B cell (primary cell): ENCODE measurements at regions not wholly inside any gene's neighbourhood (a gene's known extent, or its start where the extent isn't known, plus 50 kb on each side); places are given as distances from the start of the nearest gene placed in this dataset.

Source experiments
- ATAC-seq: fragments of 200-7000 bp; cut with Tn5 transposase; one replicate; pipeline ENCODE4 v1.10.0; 2021; ENCODE audit warnings: low read depth, mild to moderate bottlenecking, moderate number of reproducible peaks, moderate library complexity
- CTCF ChIA-PET: fragments of 350-600 bp; sonication (Branson Sonifier 250); formaldehyde crosslinking; loops from one replicate; lab custom pipeline; 2021; ENCODE audit warnings: antibody characterized with exemption, inconsistent platforms; lab: Charles Lee
- POLR2A ChIA-PET: fragments of 350-600 bp; sonication (Branson Sonifier 250); formaldehyde crosslinking; loops from one replicate; lab custom pipeline; 2021; ENCODE audit warnings: antibody characterized with exemption; lab: Charles Lee
- DNase-seq: peaks from one replicate; pipeline ENCODE4 v3.0.0; 2013
- H2AFZ ChIP-seq: 2 replicates; pipeline ENCODE4 v1.6.1; 2012; ENCODE audit warnings: mild to moderate bottlenecking, low read depth, low read length; ENCODE audit not compliant: insufficient read depth, poor library complexity, severe bottlenecking
- H3K27ac ChIP-seq, 2 donors: 1 replicate in 1 of 2; 2 replicates in 1 of 2; pipeline ENCODE4 v1.5.1; 2012 to 2013; ENCODE audit warnings: low read length in 2 of 2, mild to moderate bottlenecking in 2 of 2, moderate library complexity in 1 of 2
- H3K27me3 ChIP-seq, 4 experiments: fragments of 200-600 bp in 1 of 4; sonication (generic) in 1 of 4; replicated peaks in 1 of 4; 1 replicate in 2 of 4; 2 replicates in 2 of 4; pipeline versions ENCODE4 v1.6.1 to v1.7.0; 2013 to 2016; ENCODE audit warnings: low read length in 3 of 4, mild to moderate bottlenecking in 2 of 4, mixed read lengths in 1 of 4, moderate library complexity in 1 of 4; ENCODE audit not compliant: insufficient read depth in 4 of 4, control insufficient read depth in 3 of 4; ENCODE audit errors: control extremely low read depth in 1 of 4
- H3K36me3 ChIP-seq, 2 experiments: replicated peaks in 1 of 2; 1 replicate in 1 of 2; 2 replicates in 1 of 2; pipeline versions ENCODE4 v1.6.1 to v1.7.1; 2013; ENCODE audit warnings: low read length in 1 of 2; ENCODE audit not compliant: insufficient read depth in 2 of 2, control insufficient read depth in 1 of 2; ENCODE audit errors: control extremely low read depth in 1 of 2, extremely low read depth in 1 of 2
- H3K4me1 ChIP-seq, 2 donors: fragments of 200-600 bp in 1 of 2; sonication (generic) in 1 of 2; 1 replicate in 1 of 2; 2 replicates in 1 of 2; pipeline versions ENCODE4 v1.5.1 to v1.6.1; 2013 to 2017; ENCODE audit warnings: low read length in 2 of 2; ENCODE audit not compliant: control insufficient read depth in 2 of 2, insufficient read depth in 2 of 2
- H3K4me2 ChIP-seq: replicated peaks from 2 replicates; pipeline ENCODE3; 2012; ENCODE audit warnings: mild to moderate bottlenecking, low read depth, low read length; ENCODE audit not compliant: poor library complexity, severe bottlenecking
- H3K4me3 ChIP-seq, 5 experiments: fragments of 200-600 bp in 1 of 5; sonication (generic) in 1 of 5; 1 replicate in 3 of 5; 2 replicates in 2 of 5; pipeline versions ENCODE4 v1.5.1 to v1.7.0; 2011 to 2016; ENCODE audit warnings: low read length in 4 of 5, mild to moderate bottlenecking in 4 of 5, low read depth in 2 of 5, control low read depth in 1 of 5, moderate library complexity in 1 of 5; ENCODE audit not compliant: insufficient read depth in 1 of 5; ENCODE audit errors: control extremely low read depth in 1 of 5, extremely low read depth in 1 of 5
- H3K79me2 ChIP-seq: fragments of 200-600 bp; sonication (generic); one replicate; pipeline ENCODE4 v1.6.0; 2016; ENCODE audit warnings: low read length; ENCODE audit not compliant: control insufficient read depth, insufficient read depth
- H3K9ac ChIP-seq: fragments of 200-600 bp; sonication (generic); 2 replicates; pipeline ENCODE4 v1.6.1; 2017; ENCODE audit warnings: mild to moderate bottlenecking, low read length, moderate library complexity
- H3K9me3 ChIP-seq, 3 donors: one replicate each; pipeline versions ENCODE4 v1.6.1 to v1.7.1; 2013; ENCODE audit warnings: low read length in 2 of 3; ENCODE audit not compliant: control insufficient read depth in 2 of 3, insufficient read depth in 1 of 3; ENCODE audit errors: control extremely low read depth in 1 of 3
- H4K20me1 ChIP-seq: 2 replicates; pipeline ENCODE4 v1.6.0; 2012; ENCODE audit warnings: mild to moderate bottlenecking, low read length; ENCODE audit not compliant: insufficient read depth, control insufficient read depth, poor library complexity, severe bottlenecking
- H3K27ac Mint-ChIP-seq: one replicate; pipeline ENCODE4 v1.8.0; 2021; ENCODE audit warnings: mixed read lengths
- H3K27me3 Mint-ChIP-seq: one replicate; pipeline ENCODE4 v1.8.0; 2021; ENCODE audit warnings: mixed read lengths
- H3K4me1 Mint-ChIP-seq: one replicate; pipeline ENCODE4 v1.8.0; 2021; ENCODE audit warnings: mixed read lengths
- H3K4me3 Mint-ChIP-seq: one replicate; pipeline ENCODE4 v1.8.0; 2021; ENCODE audit warnings: mixed read lengths
- H3K9me3 Mint-ChIP-seq: one replicate; pipeline ENCODE4 v1.8.0; 2022; ENCODE audit warnings: mixed read lengths; ENCODE audit not compliant: insufficient read depth
- CTCF ChIP-seq: fragments of 200-600 bp; IDR thresholded peaks from one replicate; pipeline ENCODE4 v1.8.0; 2022; ENCODE audit warnings: antibody characterized with exemption, mild to moderate bottlenecking
- EZH2 ChIP-seq: IDR thresholded peaks from 2 replicates; pipeline ENCODE4 v1.6.1; 2012; ENCODE audit warnings: borderline replicate concordance, low read depth, mild to moderate bottlenecking, moderate library complexity, low read length; ENCODE audit not compliant: insufficient read depth, poor library complexity, severe bottlenecking
- WGBS: methylation state at CpG from one replicate; pipeline ENCODE4 v1.1.5; 2013; ENCODE audit warnings: missing lambda C conversion rate; ENCODE audit not compliant: insufficient coverage; 5-methylcytosine and 5-hydroxymethylcytosine counted together
- intact Hi-C: fragments of 100-400 bp; cut with micrococcal nuclease; formaldehyde crosslinking; loops from one replicate; pipeline ENCODE4 v1.10.0; 2022

DNA sequence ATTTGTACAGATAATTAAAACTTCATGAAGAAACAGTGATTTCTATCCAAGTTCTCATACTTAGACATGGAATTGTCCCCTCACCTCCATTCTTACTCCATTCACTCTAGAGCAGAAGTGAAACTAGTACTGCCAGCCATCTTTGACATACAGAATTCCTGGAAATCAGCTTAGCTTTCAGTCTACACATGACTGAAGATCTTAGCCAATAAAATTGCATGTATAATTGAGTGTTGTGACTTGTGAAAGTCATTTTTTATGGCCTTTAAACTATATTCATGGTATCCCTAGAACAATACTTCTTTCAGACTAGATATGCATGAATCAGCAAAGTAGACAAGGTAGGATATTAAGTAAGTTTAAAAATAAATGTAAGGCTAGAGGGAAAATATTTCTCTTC is 705.2 kb upstream of the ZNF608 start:
- Mint-ChIP-seq H3K9me3 (no peaks in the 10 kb centered on the region), H3K27ac (no peak overlapping the region), H3K27me3 (no peaks in the 10 kb centered on the region), H3K4me1 (no peaks in the 10 kb centered on the region), H3K4me3 (no peak overlapping the region)
- CTCF ChIA-PET: no interaction called here
- ATAC-seq (no peak), DNase-seq (no peak)
- no peaks in the 10 kb centered on the region for H3K4me1 ChIP-seq
- no peaks in the 10 kb centered on the region for H3K36me3 ChIP-seq
- no peak overlapping the region for H3K27ac ChIP-seq
- intact Hi-C loops: no loop called here
- no peaks in the 10 kb centered on the region for H3K9me3 ChIP-seq
- no peak overlapping the region for H3K9ac ChIP-seq
- no peaks in the 10 kb centered on the region for H4K20me1 ChIP-seq
- H3K27me3 ChIP-seq: no peaks in the 10 kb centered on the region
- H2AFZ ChIP-seq: no peak overlapping the region
- no peak overlapping the region for H3K4me2 ChIP-seq
- H3K79me2 ChIP-seq: no peaks in the 10 kb centered on the region
- POLR2A ChIA-PET: no interaction called here
- no peak overlapping the region for H3K4me3 ChIP-seq
- TF ChIP-seq EZH2: no peak
- no peak for TF ChIP-seq CTCF

DNA sequence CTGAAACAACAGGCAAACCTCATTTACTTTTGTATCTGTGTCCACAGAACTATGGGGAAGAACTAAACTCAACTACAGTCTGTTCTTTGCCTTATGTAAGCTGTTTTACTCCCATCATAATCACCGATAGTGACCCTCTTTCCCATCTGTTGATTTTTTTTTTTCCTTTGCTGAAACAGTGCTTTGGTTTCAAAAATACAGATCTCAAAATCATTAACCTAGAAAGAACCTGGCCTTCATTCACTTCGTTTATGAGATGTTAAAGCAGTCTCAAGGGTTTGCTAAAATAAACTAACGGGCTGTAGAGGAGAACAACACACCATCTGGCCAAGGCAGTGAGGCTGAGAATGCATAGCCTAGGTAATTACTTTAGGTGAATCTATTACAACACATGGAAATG is 706.6 kb upstream of the ZNF608 start:
- ATAC-seq: no peak
- H3K4me1 Mint-ChIP-seq: no peaks in the 10 kb centered on the region

More for the DNA sequence above, 706.6 kb upstream of the ZNF608 start:
- H4K20me1 ChIP-seq: no peaks in the 10 kb centered on the region
- ChIA-PET CTCF (interaction anchor here (0.7 kb wide), 1 partner anchor 18 kb away, joined by 3 read pairs; no protein-coding TSS in a partner anchor), POLR2A (no interaction called here)
- WGBS: 100% methylated on average over 1 of the region's 3 CpGs
- no peak overlapping the region for H3K4me3 ChIP-seq
- Mint-ChIP-seq H3K27me3 (no peaks in the 10 kb centered on the region), H3K9me3 (peaks cover 5% of the 10 kb centered on the region), H3K4me3 (no peak overlapping the region), H3K27ac (no peak overlapping the region)
- no peak for DNase-seq
- no peak overlapping the region for H2AFZ ChIP-seq
- no peaks in the 10 kb centered on the region for H3K9me3 ChIP-seq
- no peak overlapping the region for H3K4me2 ChIP-seq
- H3K9ac ChIP-seq: no peak overlapping the region
- no peaks in the 10 kb centered on the region for H3K36me3 ChIP-seq
- H3K27ac ChIP-seq: no peak overlapping the region
- no peak for TF ChIP-seq CTCF
- no peak for TF ChIP-seq EZH2
- no peaks in the 10 kb centered on the region for H3K79me2 ChIP-seq
- no peaks in the 10 kb centered on the region for H3K4me1 ChIP-seq
- intact Hi-C loops: no loop called here
- H3K27me3 ChIP-seq: no peaks in the 10 kb centered on the region
